HL-60 (cell line): ENCODE measurements at regions not wholly inside any gene's neighbourhood (a gene's known extent, or its start where the extent isn't known, plus 50 kb on each side); places are given as distances from the start of the nearest gene placed in this dataset.

Experiments used
- CTCF ChIP-seq: IDR thresholded peaks from one replicate; pipeline ENCODE4 v1.5.1; 2011; ENCODE audit warnings: low read length, control low read depth, inconsistent platforms; ENCODE audit not compliant: insufficient read depth
- GABPA ChIP-seq: IDR thresholded peaks from 2 replicates; pipeline ENCODE4 v1.6.1; 2012; ENCODE audit warnings: low read depth

GRCh38 chr15:61584410-61584809 is 355.3 kb upstream of the RORA start:
- no peak for TF ChIP-seq CTCF
- no peak for TF ChIP-seq GABPA
